HepG2 (cell line): ENCODE measurements at regions not wholly inside any gene's neighbourhood (a gene's known extent, or its start where the extent isn't known, plus 50 kb on each side); places are given as distances from the start of the nearest gene placed in this dataset.
A peak's percentile ranks its signal among the peaks of the same experiment; 100 is the strongest.

ENCODE experiments used
- ATAC-seq: fragments of 200-7000 bp; cut with Tn5 transposase; 3 replicates; pipeline ENCODE4 v1.9.1; 2020; ENCODE audit warnings: mild to moderate bottlenecking, moderate library complexity
- BruUV-seq: library from RNA; stranded (reverse); fragments of 400-500 nt; replicated peaks from 2 replicates; lab custom pipeline; 2021; lab: Mats Ljungman, UMichigan
- CTCF ChIA-PET: fragments of 300-600 bp; formaldehyde crosslinking; extraction: SDS; loops from one replicate; lab custom pipeline; 2021; ENCODE audit warnings: low total read pairs, inconsistent platforms, low intra/inter-chr PET ratio; lab: Yijun Ruan, JAX
- POLR2A ChIA-PET: fragments of 350-600 bp; sonication (Branson Sonifier 250); formaldehyde crosslinking; loops from one replicate; lab custom pipeline; 2020; ENCODE audit warnings: antibody characterized with exemption, inconsistent platforms; lab: Yijun Ruan, JAX
- DNase-seq: peaks from one replicate; pipeline ENCODE4 v3.0.0-alpha.2; 2015; ENCODE audit warnings: low spot score
- FAIRE-seq: peaks from 3 replicates; lab custom pipeline; 2011; peaks lifted over from hg19 to GRCh38; lab: Jason Lieb, UNC
- H2AFZ ChIP-seq: one replicate; pipeline ENCODE4 v1.6.1; 2011; ENCODE audit warnings: low read length, inconsistent platforms
- H3K27ac ChIP-seq: fragments of 300-600 bp; 3 replicates; pipeline ENCODE4 v1.8.0; 2011; ENCODE audit warnings: mixed run types, mild to moderate bottlenecking, mixed read lengths, low read length, inconsistent platforms; ENCODE audit not compliant: insufficient read depth; ENCODE audit errors: extremely low read length
- H3K27me3 ChIP-seq, 2 experiments: fragments of 200-600 bp in 1 of 2; 2 replicates in 1 of 2; 3 replicates in 1 of 2; pipeline versions ENCODE4 v1.6.0 to v1.8.0; 2011; ENCODE audit warnings: low read length in 2 of 2, mild to moderate bottlenecking in 2 of 2, moderate library complexity in 2 of 2, inconsistent platforms in 1 of 2; ENCODE audit not compliant: insufficient read depth in 2 of 2, control insufficient read depth in 1 of 2
- H3K36me3 ChIP-seq, 2 experiments: fragments of 200-600 bp in 1 of 2; replicated peaks in 1 of 2; 2 replicates in 1 of 2; 3 replicates in 1 of 2; pipeline versions ENCODE4 v1.5.1 to v1.8.0; 2011; ENCODE audit warnings: low read length in 2 of 2, inconsistent platforms in 1 of 2; ENCODE audit not compliant: insufficient read depth in 2 of 2, control insufficient read depth in 1 of 2
- H3K4me1 ChIP-seq: 2 replicates; pipeline ENCODE4 v1.5.1; 2012; ENCODE audit warnings: low read length, inconsistent platforms; ENCODE audit not compliant: insufficient read depth
- H3K4me2 ChIP-seq: 2 replicates; pipeline ENCODE4 v1.6.0; 2011; ENCODE audit warnings: low read depth, low read length, inconsistent platforms
- H3K4me3 ChIP-seq, 3 experiments: fragments of 200-600 bp in 1 of 3; sonication (generic), shearing (Covaris generic) in 1 of 3; replicated peaks in 1 of 3; 2 replicates each; pipeline ENCODE4 v1.5.1; 2011 to 2016; ENCODE audit warnings: low read length in 3 of 3, inconsistent platforms in 2 of 3, low read depth in 2 of 3, mild to moderate bottlenecking in 2 of 3, control low read depth in 1 of 3, mixed read lengths in 1 of 3; ENCODE audit not compliant: insufficient read depth in 1 of 3
- H3K79me2 ChIP-seq: one replicate; pipeline ENCODE4 v1.6.1; 2011; ENCODE audit warnings: low read length, inconsistent platforms; ENCODE audit not compliant: insufficient read depth
- H3K9ac ChIP-seq: 2 replicates; pipeline ENCODE4 v1.6.0; 2011; ENCODE audit warnings: mild to moderate bottlenecking, low read depth, low read length, inconsistent platforms; ENCODE audit not compliant: insufficient read depth
- H3K9me3 ChIP-seq: 2 replicates; pipeline ENCODE4 v1.5.1; 2012; ENCODE audit warnings: mild to moderate bottlenecking, low read length
- H4K20me1 ChIP-seq: 2 replicates; pipeline ENCODE4 v1.6.0; 2011; ENCODE audit warnings: inconsistent platforms, mild to moderate bottlenecking, low read length, moderate library complexity; ENCODE audit not compliant: insufficient read depth
- ARNT2 ChIP-seq: sonication (generic); formaldehyde crosslinking; IDR thresholded peaks from 2 replicates; pipeline ENCODE4 v1.8.0; 2022; ENCODE audit warnings: mild to moderate bottlenecking, low read depth, missing genetic modification reagents, moderate library complexity
- MAFK ChIP-seq, 2 experiments: IDR thresholded peaks in 1 of 2; conservative IDR thresholded peaks in 1 of 2; 2 replicates each; pipeline ENCODE4 v1.6.1; 2011; ENCODE audit warnings: improper control_type of control experiment in 2 of 2, low read length in 2 of 2
- MIER3 ChIP-seq: IDR thresholded peaks from 2 replicates; pipeline ENCODE4 v1.6.1; 2016; ENCODE audit warnings: missing compliant biosample characterization, borderline replicate concordance
- NFE2L2 ChIP-seq: fragments of 150-350 bp; IDR thresholded peaks from 2 replicates; pipeline ENCODE4 v1.6.1; 2014; ENCODE audit warnings: low read length
- POGZ ChIP-seq: sonication (generic); formaldehyde crosslinking; IDR thresholded peaks from 2 replicates; pipeline ENCODE4 v1.4.0; 2020; ENCODE audit warnings: mild to moderate bottlenecking, missing genetic modification reagents
- ZFP41 ChIP-seq: sonication (generic); formaldehyde crosslinking; IDR thresholded peaks from 2 replicates; pipeline ENCODE4 v1.4.0; 2020; ENCODE audit warnings: mild to moderate bottlenecking, missing genetic modification reagents, borderline replicate concordance
- ZNF496 ChIP-seq: sonication (generic); formaldehyde crosslinking; IDR thresholded peaks from 2 replicates; pipeline ENCODE4 v1.8.1; 2023; ENCODE audit warnings: mild to moderate bottlenecking, moderate library complexity, missing genetic modification reagents; ENCODE audit not compliant: insufficient replicate concordance
- ZNF766 ChIP-seq: sonication (generic); formaldehyde crosslinking; IDR thresholded peaks from 2 replicates; pipeline ENCODE4 v1.5.0; 2020; ENCODE audit warnings: missing genetic modification reagents, borderline replicate concordance
- ZNF792 ChIP-seq: IDR thresholded peaks from 2 replicates; pipeline ENCODE4 v1.6.1; 2016
- WGBS: methylation state at CpG from one replicate; pipeline ENCODE4 v1.1.6; 2017; ENCODE audit warnings: low lambda C conversion rate; 5-methylcytosine and 5-hydroxymethylcytosine counted together
- in situ Hi-C: cut with HindIII; loops from 2 replicates; pipeline ENCODE4 v1.10.0; 2017; ENCODE audit warnings: low pct_unique_long_range_greater_than_20kb; ENCODE audit not compliant: extremely low pct_ligation_motif_present
- intact Hi-C: fragments of 100-400 bp; cut with micrococcal nuclease; formaldehyde crosslinking; loops from one replicate; pipeline ENCODE4 v1.10.0; 2022; ENCODE audit not compliant: unreplicated experiment
- TF ChIP-seq, protein P1 (sequence below): sonication (generic); formaldehyde crosslinking; IDR thresholded peaks from 2 replicates; pipeline ENCODE4 v1.5.0; 2020; ENCODE audit warnings: missing genetic modification reagents, mild to moderate bottlenecking, borderline replicate concordance
- TF ChIP-seq, protein P2 (sequence below): IDR thresholded peaks from 2 replicates; pipeline ENCODE4 v1.6.1; 2016
- TF ChIP-seq, protein P3 (sequence below): IDR thresholded peaks from 2 replicates; pipeline ENCODE4 v1.6.1; 2016; ENCODE audit warnings: control low read depth
- TF ChIP-seq, protein P4 (sequence below): sonication (generic); formaldehyde crosslinking; IDR thresholded peaks from 2 replicates; pipeline ENCODE4 v1.4.0; 2020; ENCODE audit warnings: missing genetic modification reagents

DNA sequence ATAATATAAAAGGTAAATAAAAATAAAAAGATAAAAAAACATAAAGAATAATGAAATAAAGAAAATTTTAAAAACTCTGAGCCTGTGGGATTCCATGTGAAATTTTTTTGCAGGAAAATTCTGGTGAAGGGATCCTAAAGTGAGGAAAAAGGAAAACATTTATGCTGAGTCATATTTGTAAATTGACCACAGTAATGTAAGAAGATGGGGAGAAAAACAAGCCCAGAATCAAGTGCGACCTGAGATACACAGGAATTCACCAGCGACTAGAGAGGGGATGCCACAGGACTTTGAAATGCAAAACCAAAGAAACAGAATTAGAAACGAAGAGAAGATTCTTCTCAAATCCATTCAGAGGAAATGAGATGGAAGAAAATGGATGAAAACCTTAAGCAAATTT is 133.8 kb upstream of the PFKP start:
- H3K79me2 ChIP-seq = no peaks in the 10 kb centered on the region

More for the DNA sequence above, 133.8 kb upstream of the PFKP start:
- no peak overlapping the region for H3K4me2 ChIP-seq
- H3K36me3 ChIP-seq = no peaks in the 10 kb centered on the region
- TF ChIP-seq, protein P1, sequence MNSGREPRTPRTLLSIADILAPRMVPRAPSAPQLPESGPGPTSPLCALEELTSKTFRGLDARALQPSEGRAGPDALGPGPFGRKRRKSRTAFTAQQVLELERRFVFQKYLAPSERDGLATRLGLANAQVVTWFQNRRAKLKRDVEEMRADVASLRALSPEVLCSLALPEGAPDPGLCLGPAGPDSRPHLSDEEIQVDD (CRISPR knock-in tag) = no peak
- no peak for TF ChIP-seq ZNF766 (CRISPR knock-in tag)
- TF ChIP-seq, protein P2, sequence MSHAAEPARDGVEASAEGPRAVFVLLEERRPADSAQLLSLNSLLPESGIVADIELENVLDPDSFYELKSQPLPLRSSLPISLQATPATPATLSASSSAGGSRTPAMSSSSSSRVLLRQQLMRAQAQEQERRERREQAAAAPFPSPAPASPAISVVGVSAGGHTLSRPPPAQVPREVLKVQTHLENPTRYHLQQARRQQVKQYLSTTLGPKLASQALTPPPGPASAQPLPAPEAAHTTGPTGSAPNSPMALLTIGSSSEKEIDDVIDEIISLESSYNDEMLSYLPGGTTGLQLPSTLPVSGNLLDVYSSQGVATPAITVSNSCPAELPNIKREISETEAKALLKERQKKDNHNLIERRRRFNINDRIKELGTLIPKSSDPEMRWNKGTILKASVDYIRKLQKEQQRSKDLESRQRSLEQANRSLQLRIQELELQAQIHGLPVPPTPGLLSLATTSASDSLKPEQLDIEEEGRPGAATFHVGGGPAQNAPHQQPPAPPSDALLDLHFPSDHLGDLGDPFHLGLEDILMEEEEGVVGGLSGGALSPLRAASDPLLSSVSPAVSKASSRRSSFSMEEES (CRISPR knock-in tag) = no peak
- no peak for TF ChIP-seq MIER3 (CRISPR knock-in tag)
- TF ChIP-seq POGZ (CRISPR knock-in tag) = no peak
- TF ChIP-seq, protein P3, sequence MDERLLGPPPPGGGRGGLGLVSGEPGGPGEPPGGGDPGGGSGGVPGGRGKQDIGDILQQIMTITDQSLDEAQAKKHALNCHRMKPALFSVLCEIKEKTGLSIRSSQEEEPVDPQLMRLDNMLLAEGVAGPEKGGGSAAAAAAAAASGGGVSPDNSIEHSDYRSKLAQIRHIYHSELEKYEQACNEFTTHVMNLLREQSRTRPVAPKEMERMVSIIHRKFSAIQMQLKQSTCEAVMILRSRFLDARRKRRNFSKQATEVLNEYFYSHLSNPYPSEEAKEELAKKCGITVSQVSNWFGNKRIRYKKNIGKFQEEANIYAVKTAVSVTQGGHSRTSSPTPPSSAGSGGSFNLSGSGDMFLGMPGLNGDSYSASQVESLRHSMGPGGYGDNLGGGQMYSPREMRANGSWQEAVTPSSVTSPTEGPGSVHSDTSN (CRISPR knock-in tag) = no peak
- TF ChIP-seq NFE2L2 = peak; percentile 73
- TF ChIP-seq ZNF792 (CRISPR knock-in tag) = no peak
- TF ChIP-seq, protein P4, sequence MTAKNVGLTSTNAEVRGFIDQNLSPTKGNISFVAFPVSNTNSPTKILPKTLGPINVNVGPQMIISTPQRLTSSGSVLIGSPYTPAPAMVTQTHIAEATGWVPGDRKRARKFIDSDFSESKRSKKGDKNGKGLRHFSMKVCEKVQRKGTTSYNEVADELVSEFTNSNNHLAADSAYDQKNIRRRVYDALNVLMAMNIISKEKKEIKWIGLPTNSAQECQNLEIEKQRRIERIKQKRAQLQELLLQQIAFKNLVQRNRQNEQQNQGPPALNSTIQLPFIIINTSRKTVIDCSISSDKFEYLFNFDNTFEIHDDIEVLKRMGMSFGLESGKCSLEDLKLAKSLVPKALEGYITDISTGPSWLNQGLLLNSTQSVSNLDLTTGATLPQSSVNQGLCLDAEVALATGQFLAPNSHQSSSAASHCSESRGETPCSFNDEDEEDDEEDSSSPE (CRISPR knock-in tag) = no peak
- peak; percentile 49 to 56; a peak in 2 of 4 replicates for TF ChIP-seq MAFK (conservative IDR thresholded peaks at IDR 0.05 in 1 of 2, IDR thresholded peaks at IDR 0.05 in 1 of 2; ENCODE audit: low read length in 2 of 2)
- no peak for TF ChIP-seq ZNF496
- no peak for TF ChIP-seq ARNT2 (CRISPR knock-in tag)
- TF ChIP-seq ZFP41 (CRISPR knock-in tag) = no peak
- ATAC-seq (no peak), DNase-seq (no peak), FAIRE-seq (no peak)
- BruUV-seq = no TSS peak
- H3K4me1 ChIP-seq = no peaks in the 10 kb centered on the region
- no peak overlapping the region for H3K27ac ChIP-seq
- H3K9me3 ChIP-seq = peaks cover 12% of the 10 kb centered on the region
- no peaks in the 10 kb centered on the region for H4K20me1 ChIP-seq
- H3K27me3 ChIP-seq = peaks cover 0 to 35% of the 10 kb centered on the region in 2 experiments
- intact Hi-C loops (no loop called here), in situ Hi-C loops (no loop called here)
- H3K4me3 ChIP-seq = no peak overlapping the region
- 31% methylated on average over 3 of the region's 3 CpGs for WGBS
- ChIA-PET CTCF (no interaction called here), POLR2A (no interaction called here)
- H2AFZ ChIP-seq = no peak overlapping the region
- no peak overlapping the region for H3K9ac ChIP-seq
